Heart right ventricle (tissue), 16 donors: ENCODE measurements at regions not wholly inside any gene's neighbourhood (a gene's known extent, or its start where the extent isn't known, plus 50 kb on each side); places are given as distances from the start of the nearest gene placed in this dataset.

Experiments
- ATAC-seq, 8 donors: fragments of 200-7000 bp; cut with Tn5 transposase; one replicate each; pipeline ENCODE4 v1.9.1; 2020; ENCODE audit warnings: mild to moderate bottlenecking in 8 of 8, moderate library complexity in 8 of 8, moderate number of reproducible peaks in 1 of 8
- DNase-seq, 2 donors: peaks; one replicate each; pipeline ENCODE4 v3.0.0-alpha.2; 2020
- H3K27ac ChIP-seq, 10 donors: fragments of 200-600 bp; sonication (generic) in 2 of 10; one replicate each; pipeline versions ENCODE4 v1.5.0 to v1.8.0; 2020 to 2022; ENCODE audit warnings: mild to moderate bottlenecking in 3 of 10
- H3K27me3 ChIP-seq, 7 donors: fragments of 200-600 bp; one replicate each; pipeline ENCODE4 v1.8.0; 2021 to 2022; ENCODE audit warnings: mild to moderate bottlenecking in 2 of 7
- H3K36me3 ChIP-seq, 9 donors: fragments of 200-600 bp; sonication (generic) in 1 of 9; one replicate each; pipeline versions ENCODE4 v1.5.0 to v1.8.0; 2020 to 2022; ENCODE audit warnings: mild to moderate bottlenecking in 2 of 9
- H3K4me1 ChIP-seq, 9 donors: fragments of 200-600 bp; sonication (generic) in 1 of 9; one replicate each; pipeline versions ENCODE4 v1.5.0 to v1.8.0; 2020 to 2022; ENCODE audit warnings: mild to moderate bottlenecking in 4 of 9
- H3K4me3 ChIP-seq, 10 donors: fragments of 200-600 bp; sonication (generic) in 2 of 10; one replicate each; pipeline versions ENCODE4 v1.5.0 to v1.8.0; 2020 to 2022; ENCODE audit warnings: mild to moderate bottlenecking in 7 of 10, moderate library complexity in 2 of 10
- H3K9me3 ChIP-seq, 11 donors: fragments of 200-600 bp in 10 of 11; sonication (generic) in 2 of 11; one replicate each; pipeline versions ENCODE4 v1.5.0 to v1.8.0; 2013 to 2022; ENCODE audit warnings: mild to moderate bottlenecking in 2 of 11, control low read depth in 1 of 11, moderate library complexity in 1 of 11
- CTCF ChIP-seq, 9 donors: fragments of 200-600 bp; sonication (generic) in 2 of 9; IDR thresholded peaks; one replicate each; pipeline versions ENCODE4 v1.5.0 to v1.8.0; 2021 to 2022; ENCODE audit warnings: antibody characterized with exemption in 9 of 9, mild to moderate bottlenecking in 5 of 9, moderate library complexity in 1 of 9
- WGBS, 2 donors: extraction: QIAGEN DNeasy Blood & Tissue Kit; methylation state at CpG; one replicate each; pipeline ENCODE4 v1.1.7; 2013; ENCODE audit warnings: inconsistent platforms in 1 of 2; 5-methylcytosine and 5-hydroxymethylcytosine counted together
- intact Hi-C, 10 donors: fragments of 100-400 bp; cut with DNase I; formaldehyde crosslinking; loops; one replicate each; pipeline versions ENCODE4 v1.11.1 to v1.14.2; 2022
- donor health status: Arrhythmogenic right ventricular cardiomyopathy.
- donor health status: ischemic (EF 13 %, LVEDD 7.1; RV severe dilation, severe dysfunction).
- donor health status: healthy with polysubstance abuse.
- donor health status: DM: no; HTN: yes; CAD: no.
- donor health status: DM: no; HTN: no; CAD: no.
- donor health status: ischemic (EF 25% LVEDD 6.9; RV normal size, moderate dysfunction).
- donor health status: ischemic (EF 25% LVEDD 5.7; RV mildly dilated, moderate dysfunction).
- donor health status: healthy.
- donor health status: DM: yes; HTN: yes; CAD: no.
- donor health status: Ischemic cardiomyopathy.
- donor health status: ischemic (EF 35%, LVEDD 5.7; RV mildly dilated, moderate dysfunction).
- donor health status: nonischemic (EF 11% LVEDD 7.7; RV severe dilation, severe dysfunction).
- donor health status: DM: yes; HTN: yes; CAD: no.
- donor health status: PGD.
- donor health status: ischemic (EF 29% LVEDD 5.4; RV normal size, mild dysfunction).
- donor health status: nonischemic (EF 23%, LVEDD 6.1; RV moderate dilation, normal function).

DNA sequence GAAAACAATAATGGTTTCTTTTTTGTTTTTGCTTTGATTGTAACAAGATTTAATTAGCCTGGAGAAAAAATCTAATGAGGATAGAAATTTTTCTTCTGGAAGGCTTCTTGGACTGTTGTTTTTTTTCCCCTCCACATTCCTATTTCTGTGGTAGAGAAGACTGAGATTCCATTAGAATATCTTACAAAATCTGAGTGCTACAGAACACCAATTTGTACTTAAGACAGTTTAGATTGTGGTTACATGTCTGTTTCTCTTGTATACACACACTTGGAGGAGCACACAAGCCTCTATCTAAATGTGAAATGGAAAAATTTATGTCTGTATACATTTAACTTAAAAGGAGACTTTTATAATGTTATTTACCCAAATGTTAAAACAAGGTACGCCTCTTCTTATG, 176.9 kb upstream of the ARSJ start:
- TF ChIP-seq CTCF (IDR thresholded peaks at IDR 0.05) = no peak
- 84 to 90% methylated on average over 1 of the region's 1 CpG for WGBS, 2 donors
- Histone ChIP-seq H3K4me3 (no peak overlapping the region), H3K36me3 (no peaks in the 10 kb centered on the region), H3K4me1 (no peaks in the 10 kb centered on the region), H3K27me3 (no peaks in the 10 kb centered on the region), H3K27ac (no peak overlapping the region), H3K9me3 (no peaks in the 10 kb centered on the region)
- ATAC-seq = no peak
- DNase-seq = no peak
- intact Hi-C loops = no loop called here

GRCh38 chr4:114161809-114162208, 182.4 kb upstream of the ARSJ start:
- intact Hi-C loops = no loop called here
- Histone ChIP-seq H3K27ac (no peak overlapping the region), H3K36me3 (no peaks in the 10 kb centered on the region), H3K27me3 (no peaks in the 10 kb centered on the region), H3K4me3 (no peak overlapping the region), H3K4me1 (no peaks in the 10 kb centered on the region), H3K9me3 (no peaks in the 10 kb centered on the region)
- DNase-seq (no peak), ATAC-seq (no peak)
- no peak for TF ChIP-seq CTCF (IDR thresholded peaks at IDR 0.05)

DNA sequence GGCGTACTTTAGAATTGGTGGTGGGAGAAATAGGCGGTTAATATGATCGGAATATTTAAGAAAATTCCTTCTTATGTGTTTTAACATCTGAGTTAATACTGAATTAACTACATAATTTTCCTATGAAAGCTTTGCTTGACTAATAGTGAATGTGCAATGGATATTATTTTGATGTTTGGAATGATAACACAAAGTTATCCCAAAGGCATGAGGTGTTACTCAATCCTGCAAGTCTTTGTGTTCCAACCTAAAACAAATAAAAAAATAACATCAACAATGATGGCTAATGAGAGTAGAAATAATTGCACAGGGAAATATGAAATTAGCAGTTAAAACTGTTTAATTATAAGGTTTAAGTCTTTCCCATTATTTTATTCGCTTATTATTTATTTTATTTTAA, 183.6 kb upstream of the ARSJ start:
- Histone ChIP-seq H3K4me1 (no peaks in the 10 kb centered on the region), H3K4me3 (no peak overlapping the region), H3K27me3 (no peaks in the 10 kb centered on the region), H3K27ac (no peak overlapping the region), H3K9me3 (no peaks in the 10 kb centered on the region), H3K36me3 (no peaks in the 10 kb centered on the region)
- ATAC-seq (no peak), DNase-seq (no peak)
- 95 to 96% methylated on average over 4 of the region's 4 CpGs for WGBS, 2 donors
- no peak for TF ChIP-seq CTCF (IDR thresholded peaks at IDR 0.05)
- intact Hi-C loops = no loop called here

GRCh38 chr4:114173968-114174367, 194.5 kb upstream of the ARSJ start:
- H3K9me3 ChIP-seq = no peaks in the 10 kb centered on the region
- no peaks in the 10 kb centered on the region for H3K27me3 ChIP-seq
- 71 to 80% methylated on average over 3 of the region's 3 CpGs for whole genome bisulfite sequencing, 2 donors
- peaks cover 0 to 8% (median 0%) of the 10 kb centered on the region in 9 donors for H3K4me1 ChIP-seq
- TF ChIP-seq CTCF (IDR thresholded peaks at IDR 0.05) = no peak
- H3K36me3 ChIP-seq = no peaks in the 10 kb centered on the region
- H3K27ac ChIP-seq = no peak overlapping the region
- intact Hi-C loops = no loop called here
- H3K4me3 ChIP-seq = no peak overlapping the region
- DNase-seq (no peak), ATAC-seq (no peak)

- no peak overlapping the region for H3K4me3 ChIP-seq
- no peak for TF ChIP-seq CTCF (IDR thresholded peaks at IDR 0.05)
- peaks cover 0 to 10% (median 0%) of the 10 kb centered on the region in 11 donors for H3K9me3 ChIP-seq
- intact Hi-C loops = no loop called here
- 73 to 81% methylated on average over 2 of the region's 2 CpGs for WGBS, 2 donors
- H3K27me3 ChIP-seq = no peaks in the 10 kb centered on the region
- ATAC-seq (no peak), DNase-seq (no peak)
- peaks cover 0 to 8% (median 0%) of the 10 kb centered on the region in 9 donors for H3K4me1 ChIP-seq
- no peaks in the 10 kb centered on the region for H3K36me3 ChIP-seq
- H3K27ac ChIP-seq = no peak overlapping the region
Observed at GRCh38 chr4:114177628-114178027, 198.2 kb upstream of the ARSJ start.
